Cardiac fibroblast (primary cell): ENCODE measurements at regions not wholly inside any gene's neighbourhood (a gene's known extent, or its start where the extent isn't known, plus 50 kb on each side); places are given as distances from the start of the nearest gene placed in this dataset.

Source experiments
- DNase-seq, 2 donors: peaks; one replicate each; pipeline versions ENCODE4 v3.0.0 to v3.0.0-alpha.2; 2010; ENCODE audit warnings: low read depth in 2 of 2
- H3K4me3 ChIP-seq, 2 donors: replicated peaks in 1 of 2; 1 replicate in 1 of 2; 2 replicates in 1 of 2; pipeline ENCODE4 v1.5.1; 2011; ENCODE audit warnings: low read depth in 2 of 2, low read length in 2 of 2, mild to moderate bottlenecking in 2 of 2, moderate library complexity in 1 of 2
- TF ChIP-seq, protein P1 (sequence below): IDR thresholded peaks from one replicate; pipeline ENCODE4 v1.5.1; 2011; ENCODE audit warnings: low read depth, mild to moderate bottlenecking, low read length, inconsistent platforms

DNA sequence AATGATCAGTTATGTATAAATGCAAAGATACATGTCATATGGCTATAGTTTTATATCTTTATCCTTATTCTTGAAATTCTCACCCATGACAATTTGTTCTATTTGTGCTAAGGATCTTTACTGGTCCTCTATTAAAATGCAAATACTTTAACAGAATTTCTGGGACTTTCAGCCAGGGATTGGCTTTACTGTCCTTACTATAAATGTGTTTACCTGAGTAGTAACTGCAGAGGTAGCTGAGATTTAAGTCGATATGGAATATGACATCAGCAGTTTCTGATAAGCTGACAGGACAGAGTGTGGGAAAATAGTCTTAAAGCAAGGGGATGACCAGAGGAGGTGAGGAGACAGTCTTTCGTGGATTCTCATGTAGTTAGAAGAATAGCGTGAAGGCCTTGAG lies 206.4 kb downstream of the DIO2 start:
- H3K4me3 ChIP-seq, result no peak overlapping the region
- DNase-seq, result no peak
- TF ChIP-seq, protein P1, sequence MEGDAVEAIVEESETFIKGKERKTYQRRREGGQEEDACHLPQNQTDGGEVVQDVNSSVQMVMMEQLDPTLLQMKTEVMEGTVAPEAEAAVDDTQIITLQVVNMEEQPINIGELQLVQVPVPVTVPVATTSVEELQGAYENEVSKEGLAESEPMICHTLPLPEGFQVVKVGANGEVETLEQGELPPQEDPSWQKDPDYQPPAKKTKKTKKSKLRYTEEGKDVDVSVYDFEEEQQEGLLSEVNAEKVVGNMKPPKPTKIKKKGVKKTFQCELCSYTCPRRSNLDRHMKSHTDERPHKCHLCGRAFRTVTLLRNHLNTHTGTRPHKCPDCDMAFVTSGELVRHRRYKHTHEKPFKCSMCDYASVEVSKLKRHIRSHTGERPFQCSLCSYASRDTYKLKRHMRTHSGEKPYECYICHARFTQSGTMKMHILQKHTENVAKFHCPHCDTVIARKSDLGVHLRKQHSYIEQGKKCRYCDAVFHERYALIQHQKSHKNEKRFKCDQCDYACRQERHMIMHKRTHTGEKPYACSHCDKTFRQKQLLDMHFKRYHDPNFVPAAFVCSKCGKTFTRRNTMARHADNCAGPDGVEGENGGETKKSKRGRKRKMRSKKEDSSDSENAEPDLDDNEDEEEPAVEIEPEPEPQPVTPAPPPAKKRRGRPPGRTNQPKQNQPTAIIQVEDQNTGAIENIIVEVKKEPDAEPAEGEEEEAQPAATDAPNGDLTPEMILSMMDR, result no peak

GRCh38 chr14:80003138-80003537 lies 208.2 kb downstream of the DIO2 start:
- TF ChIP-seq, protein P1, result no peak
- DNase-seq, result no peak
- H3K4me3 ChIP-seq, result no peak overlapping the region

GRCh38 chr14:79997509-79998208 lies 213.6 kb downstream of the DIO2 start:
- TF ChIP-seq, protein P1, result no peak
- no peak overlapping the region for H3K4me3 ChIP-seq
- DNase-seq, result no peak

DNA sequence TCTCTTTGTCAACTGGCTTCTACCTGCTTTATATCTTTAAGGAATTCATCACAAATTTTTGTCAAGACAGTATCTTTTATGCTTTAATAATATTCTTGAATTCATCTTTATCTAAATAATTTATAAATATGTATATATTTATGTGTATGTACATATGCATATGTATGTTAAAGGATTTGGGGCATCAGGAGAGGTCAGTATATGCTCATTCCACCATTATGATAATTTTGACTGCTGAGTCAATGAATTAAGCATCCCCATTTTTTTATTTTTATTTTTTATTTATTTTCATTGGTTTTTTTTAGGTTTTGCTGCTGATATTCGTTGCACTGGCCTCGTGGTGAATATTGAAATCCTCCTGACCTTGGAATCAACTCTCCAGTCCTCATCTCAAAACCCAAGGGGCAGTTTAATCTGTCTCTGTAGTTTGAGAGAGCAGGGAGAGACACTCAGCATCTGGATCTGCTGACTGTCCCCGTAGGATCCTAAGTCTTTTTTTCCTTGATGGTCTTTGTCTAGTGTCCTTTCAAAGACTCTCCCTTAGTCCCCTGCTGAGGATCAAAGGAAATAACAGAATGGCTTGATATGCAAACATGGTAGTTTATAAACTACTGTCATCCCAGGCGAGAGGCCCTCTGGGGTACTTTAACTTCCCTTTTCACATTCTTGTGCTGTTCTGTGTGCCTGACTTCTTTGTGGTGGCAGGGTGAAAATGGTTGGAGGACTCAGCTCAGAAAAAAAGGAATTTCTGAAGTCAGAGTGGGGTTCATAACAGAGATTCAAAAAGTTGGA lies 218.7 kb downstream of the DIO2 start:
- TF ChIP-seq, protein P1, result no peak
- no peak overlapping the region for H3K4me3 ChIP-seq
- no peak for DNase-seq

GRCh38 chr14:79991866-79992265 lies 219.4 kb downstream of the DIO2 start:
- DNase-seq, result no peak
- H3K4me3 ChIP-seq, result no peak overlapping the region
- TF ChIP-seq, protein P1, result no peak

DNA sequence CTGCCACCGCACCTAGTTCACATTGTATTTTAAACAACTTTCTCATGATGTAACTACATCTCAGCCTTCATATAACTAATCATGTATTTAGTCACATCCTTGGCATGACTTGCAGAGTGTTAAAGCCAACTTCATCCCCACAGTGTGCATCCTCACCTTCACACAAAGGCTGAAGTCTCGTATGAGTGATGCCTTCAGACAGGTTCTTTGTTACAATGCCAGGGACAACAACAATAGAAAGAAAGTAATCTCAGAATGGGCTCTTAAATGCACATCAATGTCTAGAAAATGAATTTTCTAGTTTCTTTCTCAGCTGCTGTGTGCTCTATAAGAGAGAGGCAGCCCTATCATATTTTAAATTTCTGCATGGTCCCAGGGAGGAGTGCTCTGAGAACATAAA lies 221.3 kb downstream of the DIO2 start:
- no peak for DNase-seq
- no peak overlapping the region for H3K4me3 ChIP-seq

More for the DNA sequence above, 221.3 kb downstream of the DIO2 start:
- TF ChIP-seq, protein P1, result no peak
